GM10266 (cell line): ENCODE measurements at regions not wholly inside any gene's neighbourhood (a gene's known extent, or its start where the extent isn't known, plus 50 kb on each side); places are given as distances from the start of the nearest gene placed in this dataset.

Experiments
- DNase-seq: peaks from one replicate; pipeline ENCODE4 v3.0.0; 2012; ENCODE audit errors: extremely low spot score
- CTCF ChIP-seq: IDR thresholded peaks from 2 replicates; pipeline ENCODE4 v1.5.1; 2012; ENCODE audit warnings: mild to moderate bottlenecking, low read depth; ENCODE audit not compliant: control insufficient read depth, insufficient read depth; ENCODE audit errors: missing control alignments

GRCh38 chr14:86513056-86513455, 983.1 kb downstream of the FLRT2 start:
- DNase-seq = no peak
- no peak for TF ChIP-seq CTCF

- TF ChIP-seq CTCF = no peak
- no peak for DNase-seq
Observed at GRCh38 chr14:86510491-86510890, 980.5 kb downstream of the FLRT2 start.

GRCh38 chr14:86505808-86506207, 975.9 kb downstream of the FLRT2 start:
- no peak for TF ChIP-seq CTCF
- no peak for DNase-seq

- DNase-seq = no peak
- no peak for TF ChIP-seq CTCF
Observed at GRCh38 chr14:86501611-86502010, 971.7 kb downstream of the FLRT2 start.

- no peak for TF ChIP-seq CTCF
- DNase-seq = no peak
Observed at GRCh38 chr14:86491743-86492142, 961.8 kb downstream of the FLRT2 start.

- DNase-seq = no peak
- TF ChIP-seq CTCF = no peak
Observed at GRCh38 chr14:86481104-86481503, 951.2 kb downstream of the FLRT2 start.

- no peak for DNase-seq
- TF ChIP-seq CTCF = no peak
Observed at GRCh38 chr14:86464341-86464740, 934.4 kb downstream of the FLRT2 start.
